Keratinocyte (primary cell): ENCODE measurements at regions not wholly inside any gene's neighbourhood (a gene's known extent, or its start where the extent isn't known, plus 50 kb on each side); places are given as distances from the start of the nearest gene placed in this dataset.
"Not testable (repeated sequence)": the region's sequence is repeated elsewhere in the genome, so short reads cannot be mapped to it uniquely, and the experiment has no call there.

Experiments
- DNase-seq: peaks from one replicate; pipeline ENCODE4 v3.0.0-alpha.2; 2011; ENCODE audit warnings: low read depth, missing footprints, low spot score
- FAIRE-seq: peaks from 2 replicates; lab custom pipeline; 2011; peaks lifted over from hg19 to GRCh38; lab: Jason Lieb, UNC
- H2AFZ ChIP-seq: 2 replicates; pipeline ENCODE4 v1.6.0; 2012; ENCODE audit warnings: low read length, control low read depth, inconsistent platforms; ENCODE audit not compliant: control insufficient read depth
- H3K27ac ChIP-seq: 2 replicates; pipeline ENCODE4 v1.5.1; 2011; ENCODE audit warnings: low read length; ENCODE audit not compliant: control insufficient read depth, insufficient read depth
- H3K27me3 ChIP-seq: 3 replicates; pipeline ENCODE4 v1.6.0; 2011; ENCODE audit warnings: low read length; ENCODE audit not compliant: control insufficient read depth, insufficient read depth; ENCODE audit errors: extremely low read depth
- H3K36me3 ChIP-seq, 2 experiments: 2 replicates in 1 of 2; 3 replicates in 1 of 2; pipeline ENCODE4 v1.5.1; 2011; ENCODE audit warnings: low read length in 2 of 2, mild to moderate bottlenecking in 1 of 2; ENCODE audit not compliant: control insufficient read depth in 2 of 2, insufficient read depth in 2 of 2; ENCODE audit errors: extremely low read depth in 1 of 2
- H3K4me1 ChIP-seq: 3 replicates; pipeline ENCODE4 v1.5.1; 2011; ENCODE audit warnings: low read length; ENCODE audit not compliant: control insufficient read depth, insufficient read depth; ENCODE audit errors: extremely low read depth
- H3K4me2 ChIP-seq: 3 replicates; pipeline ENCODE4 v1.6.0; 2011; ENCODE audit warnings: low read depth, low read length; ENCODE audit not compliant: control insufficient read depth, insufficient read depth; ENCODE audit errors: extremely low read depth
- H3K4me3 ChIP-seq, 3 experiments: fragments of 200-600 bp in 1 of 3; sonication (generic) in 1 of 3; 2 replicates in 2 of 3; 3 replicates in 1 of 3; pipeline ENCODE4 v1.5.1; 2011 to 2016; ENCODE audit warnings: low read length in 3 of 3, mild to moderate bottlenecking in 3 of 3, control low read depth in 2 of 3, inconsistent platforms in 1 of 3, low read depth in 1 of 3, mixed read lengths in 1 of 3, mixed run types in 1 of 3, moderate library complexity in 1 of 3; ENCODE audit not compliant: control insufficient read depth in 2 of 3, insufficient read depth in 2 of 3; ENCODE audit errors: extremely low read depth in 1 of 3
- H3K79me2 ChIP-seq: 2 replicates; pipeline ENCODE4 v1.6.0; 2012; ENCODE audit warnings: low read length; ENCODE audit not compliant: control insufficient read depth, insufficient read depth
- H3K9ac ChIP-seq: 3 replicates; pipeline ENCODE4 v1.6.0; 2011; ENCODE audit warnings: low read length; ENCODE audit not compliant: control insufficient read depth, insufficient read depth; ENCODE audit errors: extremely low read depth
- H3K9me1 ChIP-seq: 3 replicates; pipeline ENCODE4 v1.6.0; 2011; ENCODE audit warnings: low read length; ENCODE audit not compliant: control insufficient read depth, insufficient read depth; ENCODE audit errors: extremely low read depth
- H3K9me3 ChIP-seq: 2 replicates; pipeline ENCODE4 v1.5.1; 2012; ENCODE audit warnings: low read depth, low read length; ENCODE audit not compliant: control insufficient read depth
- H4K20me1 ChIP-seq: 3 replicates; pipeline ENCODE4 v1.6.0; 2011; ENCODE audit warnings: low read length; ENCODE audit not compliant: control insufficient read depth, insufficient read depth; ENCODE audit errors: extremely low read depth
- CTCF ChIP-seq, 3 experiments: IDR thresholded peaks in 1 of 3; conservative IDR thresholded peaks in 1 of 3; optimal IDR thresholded peaks in 1 of 3; 2 replicates in 2 of 3; 3 replicates in 1 of 3; pipeline versions ENCODE3 to v1.5.1; 2011; ENCODE audit warnings: low read length in 3 of 3, mild to moderate bottlenecking in 3 of 3, moderate library complexity in 2 of 3, control low read depth in 1 of 3, inconsistent platforms in 1 of 3; ENCODE audit not compliant: insufficient read depth in 2 of 3; ENCODE audit errors: extremely low read depth in 1 of 3
- EZH2 ChIP-seq: IDR thresholded peaks from one replicate; pipeline ENCODE4 v1.6.1; 2012; ENCODE audit warnings: inconsistent platforms, mild to moderate bottlenecking, low read length, moderate library complexity
- dilution Hi-C: fragments of 300-500 bp; cut with MboI; formaldehyde crosslinking; loops from one replicate; pipeline ENCODE4 v1.7.0; 2020; ENCODE audit warnings: low sequenced_read_pairs; ENCODE audit not compliant: extremely low pct_ligation_motif_present

- H3K9ac ChIP-seq: no peak overlapping the region
- no peak for DNase-seq
- H3K4me2 ChIP-seq: no peak overlapping the region
- no peaks in the 10 kb centered on the region for H3K27me3 ChIP-seq
- no peaks in the 10 kb centered on the region for H3K9me3 ChIP-seq
- H2AFZ ChIP-seq: no peak overlapping the region
- H3K4me3 ChIP-seq: no peak overlapping the region
- H3K4me1 ChIP-seq: no peaks in the 10 kb centered on the region
- FAIRE-seq: no peak
- no peaks in the 10 kb centered on the region for H3K9me1 ChIP-seq
- H3K27ac ChIP-seq: no peak overlapping the region
- H3K36me3 ChIP-seq: no peaks in the 10 kb centered on the region
- no peaks in the 10 kb centered on the region for H4K20me1 ChIP-seq
- dilution Hi-C loops: no loop called here
- H3K79me2 ChIP-seq: no peaks in the 10 kb centered on the region
- TF ChIP-seq EZH2 (no peak), CTCF (optimal IDR thresholded peaks at IDR 0.05 in 1 of 3, IDR thresholded peaks at IDR 0.05 in 1 of 3, conservative IDR thresholded peaks at IDR 0.05 in 1 of 3; ENCODE audit: extremely low read depth in 1 of 3, insufficient read depth in 2 of 3, low read length in 3 of 3) (no peak)
Observed at GRCh38 chr13:18739310-18739709, 442.3 kb downstream of the TUBA3C start.

DNA sequence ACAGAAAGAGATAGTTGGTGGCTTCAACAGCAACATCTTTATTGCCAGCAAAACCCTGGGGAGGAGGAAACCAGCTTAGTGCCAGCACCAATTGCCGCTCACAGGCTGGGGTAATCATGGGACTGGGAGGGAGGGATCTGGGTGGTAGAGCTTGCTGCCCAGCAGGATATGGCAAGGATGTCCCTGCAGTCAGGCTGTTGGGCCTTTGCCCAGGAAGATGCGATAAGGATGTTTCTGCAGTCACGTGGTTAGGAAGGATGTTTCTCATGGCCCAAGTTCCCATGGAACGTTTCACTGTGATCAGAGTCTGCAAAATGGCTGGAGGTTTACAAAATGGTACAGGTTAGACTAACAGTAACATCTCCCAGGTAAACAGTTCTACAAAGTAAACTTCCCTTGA is 443.5 kb downstream of the TUBA3C start:
- H3K9me3 ChIP-seq, H3K27me3 ChIP-seq, H3K9ac ChIP-seq, DNase-seq, H3K36me3 ChIP-seq, H3K4me2 ChIP-seq, H3K27ac ChIP-seq, H3K4me3 ChIP-seq, H3K4me1 ChIP-seq, H3K9me1 ChIP-seq, H4K20me1 ChIP-seq, dilution Hi-C loops, FAIRE-seq, H2AFZ ChIP-seq, H3K79me2 ChIP-seq: not testable (repeated sequence)

- DNase-seq, H3K27ac ChIP-seq, H3K9ac ChIP-seq, H3K4me1 ChIP-seq, H4K20me1 ChIP-seq, H3K4me3 ChIP-seq, H3K4me2 ChIP-seq, H3K36me3 ChIP-seq, FAIRE-seq, H3K9me1 ChIP-seq, H3K27me3 ChIP-seq, H3K79me2 ChIP-seq, dilution Hi-C loops, H2AFZ ChIP-seq, H3K9me3 ChIP-seq: not testable (repeated sequence)
Observed at GRCh38 chr13:18727138-18727537, 454.5 kb downstream of the TUBA3C start.

GRCh38 chr13:18726524-18726923 is 455.1 kb downstream of the TUBA3C start:
- H3K36me3 ChIP-seq, H3K4me1 ChIP-seq, H4K20me1 ChIP-seq, H3K9ac ChIP-seq, H2AFZ ChIP-seq, H3K27me3 ChIP-seq, DNase-seq, H3K9me3 ChIP-seq, H3K79me2 ChIP-seq, FAIRE-seq, H3K27ac ChIP-seq, dilution Hi-C loops, H3K4me2 ChIP-seq, H3K4me3 ChIP-seq, H3K9me1 ChIP-seq: not testable (repeated sequence)
